ENCODE measurements at regions not wholly inside any gene's neighbourhood (a gene's known extent, or its start where the extent isn't known, plus 50 kb on each side); places are given as distances from the start of the nearest gene placed in this dataset.

DNA sequence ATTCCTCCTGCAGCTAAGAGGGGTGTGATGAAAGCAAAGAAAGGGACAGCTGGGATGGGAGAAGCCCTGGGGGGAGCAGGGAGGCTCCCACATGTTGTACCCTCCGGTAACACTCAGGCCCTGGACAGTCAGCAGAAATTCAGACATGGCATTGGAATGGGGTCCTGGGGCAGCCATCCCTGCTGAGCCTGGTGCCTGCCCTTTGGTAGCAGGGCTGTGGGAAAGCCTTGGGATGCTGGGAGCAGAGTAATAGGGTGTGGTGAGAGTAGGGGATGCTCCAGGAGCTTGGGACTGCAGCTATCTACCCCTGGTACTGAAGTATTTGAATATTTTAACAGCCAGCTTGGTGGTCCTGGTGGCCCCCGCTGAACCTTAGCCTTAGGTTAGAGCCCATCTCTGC lies 56.8 kb downstream of the FAM241B start:
- TF ChIP-seq, protein P1, sequence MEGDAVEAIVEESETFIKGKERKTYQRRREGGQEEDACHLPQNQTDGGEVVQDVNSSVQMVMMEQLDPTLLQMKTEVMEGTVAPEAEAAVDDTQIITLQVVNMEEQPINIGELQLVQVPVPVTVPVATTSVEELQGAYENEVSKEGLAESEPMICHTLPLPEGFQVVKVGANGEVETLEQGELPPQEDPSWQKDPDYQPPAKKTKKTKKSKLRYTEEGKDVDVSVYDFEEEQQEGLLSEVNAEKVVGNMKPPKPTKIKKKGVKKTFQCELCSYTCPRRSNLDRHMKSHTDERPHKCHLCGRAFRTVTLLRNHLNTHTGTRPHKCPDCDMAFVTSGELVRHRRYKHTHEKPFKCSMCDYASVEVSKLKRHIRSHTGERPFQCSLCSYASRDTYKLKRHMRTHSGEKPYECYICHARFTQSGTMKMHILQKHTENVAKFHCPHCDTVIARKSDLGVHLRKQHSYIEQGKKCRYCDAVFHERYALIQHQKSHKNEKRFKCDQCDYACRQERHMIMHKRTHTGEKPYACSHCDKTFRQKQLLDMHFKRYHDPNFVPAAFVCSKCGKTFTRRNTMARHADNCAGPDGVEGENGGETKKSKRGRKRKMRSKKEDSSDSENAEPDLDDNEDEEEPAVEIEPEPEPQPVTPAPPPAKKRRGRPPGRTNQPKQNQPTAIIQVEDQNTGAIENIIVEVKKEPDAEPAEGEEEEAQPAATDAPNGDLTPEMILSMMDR (IDR thresholded peaks at IDR 0.05): no peak
- TF ChIP-seq POLR2A (IDR thresholded peaks at IDR 0.05): no peak
- WGBS, 2 donors: 82 to 100% methylated on average over 2 of the region's 2 CpGs
- H3K27ac ChIP-seq: peak overlapping the region in 2 of 3 donors; percentile 75 to 76

DNA sequence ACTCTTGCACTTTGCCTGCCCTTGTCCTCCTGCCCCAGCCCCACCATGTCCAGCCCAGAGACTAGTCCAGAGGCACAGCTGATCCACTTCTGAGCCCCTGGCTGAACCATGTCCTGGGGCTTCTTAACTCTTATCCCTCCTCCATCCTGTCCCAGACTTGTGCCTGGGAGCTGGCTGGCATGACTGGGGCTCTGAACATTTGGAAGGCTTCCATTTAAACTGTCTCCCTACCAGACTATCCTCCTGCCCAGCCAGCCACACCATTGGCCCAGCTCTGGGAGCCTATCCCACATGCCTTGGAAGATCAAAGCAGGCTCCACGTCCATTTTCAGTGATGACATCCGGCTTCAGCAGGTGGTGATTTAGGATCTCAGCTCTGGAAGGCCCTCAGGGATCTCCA lies 57.4 kb downstream of the FAM241B start:
- intact Hi-C loops (cut with DNase I): no loop called here
- WGBS, 2 donors: 94 to 100% methylated on average over 2 of the region's 2 CpGs
- H3K36me3 ChIP-seq: no peaks in the 10 kb centered on the region
- peaks cover 24 to 28% of the 10 kb centered on the region in 2 donors for H3K4me1 ChIP-seq
- H3K9me3 ChIP-seq: no peaks in the 10 kb centered on the region
- no peaks in the 10 kb centered on the region for H3K27me3 ChIP-seq
- TF ChIP-seq, protein P1 (IDR thresholded peaks at IDR 0.05): no peak
- no peak for TF ChIP-seq POLR2A (IDR thresholded peaks at IDR 0.05)
- H3K4me3 ChIP-seq (replicated peaks in 1 of 3): no peak overlapping the region
- DNase-seq: no peak
- H3K27ac ChIP-seq: no peak overlapping the region

More for the DNA sequence above, 56.8 kb downstream of the FAM241B start:
- H3K36me3 ChIP-seq: no peaks in the 10 kb centered on the region
- no peaks in the 10 kb centered on the region for H3K9me3 ChIP-seq
- H3K27me3 ChIP-seq: no peaks in the 10 kb centered on the region
- intact Hi-C loops (cut with DNase I): no loop called here
- H3K4me1 ChIP-seq: peaks cover 24 to 28% of the 10 kb centered on the region in 2 donors
- DNase-seq: no peak
- no peak overlapping the region for H3K4me3 ChIP-seq (replicated peaks in 1 of 3)

DNA sequence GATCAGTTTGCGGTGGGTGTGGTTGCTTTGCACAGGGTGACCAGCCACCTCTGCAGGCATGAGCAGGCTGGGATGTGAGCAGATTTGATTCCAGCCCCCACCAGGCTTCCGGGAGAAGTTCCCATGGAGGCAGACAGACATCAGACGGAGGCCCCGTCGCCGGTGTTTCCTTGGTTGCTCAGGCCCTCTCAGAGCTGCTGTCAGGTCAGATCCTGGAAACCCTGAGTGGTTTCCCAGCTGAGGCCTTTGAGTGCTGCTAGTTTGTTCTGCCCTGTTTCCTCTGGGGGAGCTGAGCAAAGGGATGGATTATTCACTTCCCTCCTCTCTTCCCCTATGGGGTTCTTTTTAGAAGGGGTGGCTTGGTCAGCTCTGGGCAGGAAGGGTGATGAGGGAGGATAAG lies 62.2 kb downstream of the FAM241B start:
- H3K4me3 ChIP-seq (replicated peaks in 1 of 3): no peak overlapping the region
- intact Hi-C loops (cut with DNase I): no loop called here
- TF ChIP-seq, protein P1 (IDR thresholded peaks at IDR 0.05): no peak
- TF ChIP-seq POLR2A (IDR thresholded peaks at IDR 0.05): no peak
- no peaks in the 10 kb centered on the region for H3K4me1 ChIP-seq
- H3K9me3 ChIP-seq: no peaks in the 10 kb centered on the region
- H3K36me3 ChIP-seq: no peaks in the 10 kb centered on the region
- 57 to 60% methylated on average over 6 of the region's 6 CpGs for WGBS, 2 donors
- H3K27ac ChIP-seq: no peak overlapping the region
- H3K27me3 ChIP-seq: no peaks in the 10 kb centered on the region
- DNase-seq: no peak

DNA sequence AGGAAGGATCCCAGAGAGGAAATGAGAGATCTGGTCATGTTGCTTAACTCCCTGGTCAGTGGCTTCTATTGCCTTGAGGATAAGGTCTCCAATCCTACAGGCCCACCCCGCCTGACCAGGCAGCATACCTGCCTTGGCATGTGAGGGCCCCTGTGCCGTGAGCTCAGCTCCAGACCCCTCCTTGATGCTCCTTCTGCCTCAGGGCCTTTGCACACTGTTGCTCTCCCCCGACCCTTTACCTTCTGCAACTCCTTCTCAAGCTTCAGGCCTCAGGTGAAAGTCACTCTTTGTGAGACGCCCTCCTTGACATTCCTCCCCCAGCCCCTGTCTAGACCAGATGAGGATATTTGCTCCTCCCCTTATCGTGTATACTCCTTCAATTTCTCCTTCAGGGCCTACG lies 62.8 kb downstream of the FAM241B start:
- no peak for TF ChIP-seq POLR2A (IDR thresholded peaks at IDR 0.05)
- TF ChIP-seq, protein P1 (IDR thresholded peaks at IDR 0.05): no peak
- Histone ChIP-seq H3K4me1 (no peaks in the 10 kb centered on the region), H3K9me3 (no peaks in the 10 kb centered on the region)

DNA sequence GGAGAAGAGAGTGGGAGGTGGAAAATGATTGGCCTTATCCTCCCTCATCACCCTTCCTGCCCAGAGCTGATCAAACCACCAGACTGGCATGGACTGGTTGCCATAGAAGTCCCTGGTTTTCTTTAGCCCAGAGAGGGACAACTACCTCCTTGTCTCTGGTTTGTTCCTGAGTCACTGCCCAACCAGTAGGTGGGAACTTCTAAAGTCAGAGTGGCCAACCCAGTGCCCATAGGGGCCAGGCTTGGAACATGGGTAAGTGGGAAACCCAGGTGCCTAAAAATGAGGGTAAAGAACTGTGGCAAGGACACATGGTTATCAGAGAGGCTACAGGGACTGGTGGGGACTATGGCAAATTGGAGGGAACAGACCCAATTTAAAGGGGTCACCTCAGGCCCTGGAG lies 63.8 kb downstream of the FAM241B start:
- no peaks in the 10 kb centered on the region for H3K9me3 ChIP-seq
- H3K36me3 ChIP-seq: no peaks in the 10 kb centered on the region
- intact Hi-C loops (cut with DNase I): no loop called here
- no peak overlapping the region for H3K4me3 ChIP-seq (replicated peaks in 1 of 3)
- no peak for DNase-seq
- H3K27me3 ChIP-seq: no peaks in the 10 kb centered on the region
- H3K4me1 ChIP-seq: no peaks in the 10 kb centered on the region
- TF ChIP-seq, protein P1 (IDR thresholded peaks at IDR 0.05): no peak
- TF ChIP-seq POLR2A (IDR thresholded peaks at IDR 0.05): no peak
- no peak overlapping the region for H3K27ac ChIP-seq

More for the DNA sequence above, 62.8 kb downstream of the FAM241B start:
- no peak overlapping the region for H3K27ac ChIP-seq
- H3K4me3 ChIP-seq (replicated peaks in 1 of 3): no peak overlapping the region
- intact Hi-C loops (cut with DNase I): no loop called here
- no peaks in the 10 kb centered on the region for H3K36me3 ChIP-seq
- 88 to 91% methylated on average over 6 of the region's 6 CpGs for WGBS, 2 donors
- no peak for DNase-seq
- H3K27me3 ChIP-seq: no peaks in the 10 kb centered on the region

Measured in thyroid gland (tissue), 4 donors.